AG04449 (cell line): ENCODE measurements at regions not wholly inside any gene's neighbourhood (a gene's known extent, or its start where the extent isn't known, plus 50 kb on each side); places are given as distances from the start of the nearest gene placed in this dataset.

ENCODE experiments used
- CTCF ChIA-PET: fragments of 350-600 bp; formaldehyde crosslinking; extraction: SDS; loops from one replicate; lab custom pipeline; 2021; ENCODE audit warnings: antibody characterized with exemption; lab: Yijun Ruan, JAX
- POLR2A ChIA-PET: fragments of 400-600, 350-600 bp; formaldehyde crosslinking; extraction: SDS; loops from one replicate; lab custom pipeline; 2020; ENCODE audit warnings: antibody characterized with exemption, inconsistent platforms; lab: Yijun Ruan, JAX
- DNase-seq: peaks from one replicate; pipeline ENCODE4 v3.0.0-alpha.2; 2010; ENCODE audit warnings: low read depth, low spot score
- H3K4me3 ChIP-seq: 2 replicates; pipeline ENCODE4 v1.5.1; 2011; ENCODE audit warnings: low read depth, mild to moderate bottlenecking, control low read depth, low read length
- CTCF ChIP-seq: IDR thresholded peaks from one replicate; pipeline ENCODE4 v1.5.1; 2011; ENCODE audit warnings: mild to moderate bottlenecking, moderate library complexity, low read length, control low read depth, inconsistent platforms; ENCODE audit not compliant: insufficient read depth; ENCODE audit errors: missing control alignments

GRCh38 chr1:232302376-232303221 lies 327.3 kb downstream of the SIPA1L2 start:
- ChIA-PET POLR2A (no interaction called here), CTCF (interaction anchor here (1.0 kb wide), 1 partner anchor 9 kb away, joined by 3 read pairs; no protein-coding TSS in a partner anchor)

GRCh38 chr1:232301246-232301645 lies 328.7 kb downstream of the SIPA1L2 start:
- no peak overlapping the region for H3K4me3 ChIP-seq
- no peak for DNase-seq
- TF ChIP-seq CTCF, result no peak
- CTCF ChIA-PET, result no interaction called here
- POLR2A ChIA-PET, result no interaction called here

More at GRCh38 chr1:232302376-232303221, 327.3 kb downstream of the SIPA1L2 start:
- no peak for TF ChIP-seq CTCF
- H3K4me3 ChIP-seq, result no peak overlapping the region
- DNase-seq, result no peak

GRCh38 chr1:232300466-232300865 lies 329.5 kb downstream of the SIPA1L2 start:
- no peak for DNase-seq

GRCh38 chr1:232296461-232296860 lies 333.5 kb downstream of the SIPA1L2 start:
- H3K4me3 ChIP-seq, result no peak overlapping the region
- POLR2A ChIA-PET, result no interaction called here
- CTCF ChIA-PET, result no interaction called here
- no peak for TF ChIP-seq CTCF
- no peak for DNase-seq

More at GRCh38 chr1:232300466-232300865, 329.5 kb downstream of the SIPA1L2 start:
- POLR2A ChIA-PET, result no interaction called here
- CTCF ChIA-PET, result no interaction called here
- no peak for TF ChIP-seq CTCF
- no peak overlapping the region for H3K4me3 ChIP-seq

GRCh38 chr1:232293361-232293760 lies 336.6 kb downstream of the SIPA1L2 start:
- POLR2A ChIA-PET, result no interaction called here
- TF ChIP-seq CTCF, result no peak
- CTCF ChIA-PET, result interaction anchor here (1.2 kb wide), 1 partner anchor 9 kb away, joined by 3 read pairs; no protein-coding TSS in a partner anchor
- H3K4me3 ChIP-seq, result no peak overlapping the region
- DNase-seq, result no peak

- ChIA-PET POLR2A (no interaction called here), CTCF (no interaction called here)
- TF ChIP-seq CTCF, result no peak
- no peak overlapping the region for H3K4me3 ChIP-seq
- DNase-seq, result no peak
Observed at GRCh38 chr1:232292818-232293217, 337.1 kb downstream of the SIPA1L2 start.
